GM18526 (cell line): ENCODE measurements at regions not wholly inside any gene's neighbourhood (a gene's known extent, or its start where the extent isn't known, plus 50 kb on each side); places are given as distances from the start of the nearest gene placed in this dataset.

Experiments used
- POLR2A ChIP-seq: IDR thresholded peaks from 3 replicates; pipeline ENCODE4 v1.6.1; 2011; ENCODE audit not compliant: insufficient read length; ENCODE audit errors: extremely low read depth

DNA sequence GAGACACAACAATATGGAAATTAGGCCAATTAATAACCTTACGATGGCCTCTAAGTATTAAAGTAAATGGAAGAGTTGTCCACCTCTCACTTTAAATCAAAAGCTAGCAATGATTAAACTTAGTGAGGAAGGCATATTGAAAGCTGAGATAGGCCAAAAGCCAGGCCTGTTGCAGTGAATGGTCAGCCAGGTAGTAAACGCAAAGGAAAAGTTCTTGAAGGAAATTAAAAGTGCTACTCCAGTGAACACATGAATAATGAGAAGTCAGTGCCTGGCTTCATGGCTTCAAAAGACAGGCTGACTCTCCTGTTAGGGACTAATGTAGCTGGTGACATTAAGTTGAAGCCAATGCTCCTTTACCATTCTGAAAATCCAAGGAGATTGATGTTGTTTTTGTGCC, 135.3 kb downstream of the NDUFA12 start:
- TF ChIP-seq POLR2A: no peak

GRCh38 chr12:94867066-94867855, 136.2 kb downstream of the NDUFA12 start:
- TF ChIP-seq POLR2A: no peak

DNA sequence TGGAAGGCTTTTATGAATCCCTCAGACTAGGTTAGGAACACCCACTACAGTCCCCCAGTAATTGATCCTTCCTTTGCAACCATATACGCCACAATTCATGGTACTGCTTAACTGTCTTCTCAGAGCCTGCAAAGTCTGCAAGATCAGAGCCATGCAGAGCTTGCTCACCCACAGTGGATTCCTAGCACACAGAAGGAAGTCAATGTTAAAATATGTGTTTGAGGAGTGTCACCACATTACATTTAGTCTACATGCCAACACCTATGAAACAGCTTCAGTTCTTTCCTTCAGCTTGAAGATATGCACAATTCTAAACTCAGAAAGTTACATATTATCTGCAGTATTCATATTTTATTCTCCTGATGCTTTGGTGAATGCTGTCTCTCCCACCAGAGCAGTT, 138.5 kb downstream of the NDUFA12 start:
- TF ChIP-seq POLR2A: no peak

- no peak for TF ChIP-seq POLR2A
These were observed 140.0 kb downstream of the NDUFA12 start for GRCh38 chr12:94863321-94864035.

GRCh38 chr12:94862421-94862820, 141.1 kb downstream of the NDUFA12 start:
- no peak for TF ChIP-seq POLR2A

DNA sequence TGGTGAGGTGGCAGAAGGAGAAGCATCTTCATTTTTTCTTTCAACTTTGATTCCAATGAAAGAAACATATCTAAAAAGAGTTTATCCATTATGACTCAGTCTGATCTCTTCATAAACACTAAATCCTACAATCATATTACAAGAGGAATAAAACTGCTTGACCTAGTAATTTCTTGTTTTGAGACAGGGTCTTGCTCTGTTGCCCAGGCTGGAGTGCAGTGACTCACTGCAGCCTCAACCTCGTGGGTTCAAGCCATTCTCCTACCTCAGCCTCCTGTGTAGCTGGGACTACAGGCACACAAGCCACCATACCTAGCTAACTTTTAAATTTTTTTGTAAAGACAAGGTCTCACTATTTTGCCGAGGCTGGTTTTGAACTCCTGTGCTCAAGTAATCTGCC, 147.2 kb downstream of the NDUFA12 start:
- no peak for TF ChIP-seq POLR2A

- no peak for TF ChIP-seq POLR2A
These were observed 147.6 kb downstream of the NDUFA12 start for GRCh38 chr12:94855853-94856252.

GRCh38 chr12:94851396-94852028, 152.0 kb downstream of the NDUFA12 start:
- TF ChIP-seq POLR2A: no peak

GRCh38 chr12:94849411-94849976, 154.0 kb downstream of the NDUFA12 start:
- TF ChIP-seq POLR2A: no peak

DNA sequence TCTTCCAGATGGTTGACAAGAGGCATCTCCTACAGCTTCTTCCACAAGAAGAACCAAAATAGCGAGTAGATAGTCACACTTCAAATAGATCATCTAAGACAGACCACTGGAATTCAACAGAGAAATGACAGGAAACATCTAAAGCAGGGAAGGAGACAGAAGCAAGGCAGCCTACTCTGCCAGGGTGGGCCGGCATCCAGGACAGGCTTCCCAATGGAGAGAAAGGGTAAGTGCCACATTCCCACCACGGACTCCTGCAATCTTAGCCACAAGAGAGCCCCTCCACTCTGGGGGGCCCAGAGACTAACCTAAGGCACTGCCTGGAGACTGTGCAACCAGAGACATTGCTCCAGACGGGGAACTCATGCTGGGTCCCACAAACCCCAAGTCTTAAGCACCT, 154.5 kb downstream of the NDUFA12 start:
- TF ChIP-seq POLR2A: no peak

GRCh38 chr12:94845110-94845509, 158.4 kb downstream of the NDUFA12 start:
- TF ChIP-seq POLR2A: no peak

DNA sequence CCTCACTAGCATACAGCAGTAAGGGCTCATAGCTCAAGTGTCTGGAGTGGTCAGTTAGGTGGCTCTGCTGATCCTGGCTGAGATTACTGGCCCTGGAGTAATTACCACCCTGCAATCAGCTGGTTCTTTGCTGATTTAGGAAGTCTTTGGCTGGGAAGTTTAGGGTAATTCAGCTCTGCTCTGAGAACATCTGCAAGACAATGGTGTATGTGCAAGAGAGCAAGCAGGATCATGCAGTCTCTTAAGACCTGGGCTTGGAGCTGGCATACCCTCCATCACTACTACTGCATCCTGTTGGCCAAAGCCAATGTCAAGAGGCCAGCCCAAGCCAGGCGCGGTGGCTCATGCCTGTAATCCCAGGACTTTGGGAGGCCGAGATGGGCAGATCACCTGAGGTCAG, 159.0 kb downstream of the NDUFA12 start:
- no peak for TF ChIP-seq POLR2A

GRCh38 chr12:94841904-94842610, 161.4 kb downstream of the NDUFA12 start:
- TF ChIP-seq POLR2A: no peak

DNA sequence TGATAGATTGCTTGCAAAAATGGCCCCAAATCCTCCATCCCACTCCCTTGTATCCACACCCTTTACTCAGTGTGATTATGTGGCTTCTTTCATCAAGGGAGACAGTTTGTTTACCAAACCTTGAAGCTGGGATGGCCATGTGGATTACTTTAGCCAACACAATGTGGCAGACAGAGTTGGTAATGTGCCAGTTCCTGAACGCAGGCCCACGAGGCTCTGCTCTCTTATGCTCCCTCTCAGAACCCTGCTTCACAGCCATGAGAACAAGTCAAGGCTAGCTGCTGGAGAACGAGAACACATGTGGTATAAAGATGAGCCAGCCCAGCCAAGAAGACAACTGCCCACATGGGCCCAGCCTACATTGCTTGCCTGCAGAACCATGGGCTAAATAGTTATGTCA, 162.3 kb downstream of the NDUFA12 start:
- TF ChIP-seq POLR2A: no peak

- no peak for TF ChIP-seq POLR2A
These were observed 164.2 kb downstream of the NDUFA12 start for GRCh38 chr12:94839347-94839746.
